Lower leg skin (tissue), 3 donors: ENCODE measurements at regions not wholly inside any gene's neighbourhood (a gene's known extent, or its start where the extent isn't known, plus 50 kb on each side); places are given as distances from the start of the nearest gene placed in this dataset.

Experiments used
- POLR2A ChIP-seq, 2 donors: fragments of 450-650 bp; IDR thresholded peaks; one replicate each; pipeline ENCODE4 v1.6.1; 2016 to 2017; ENCODE audit warnings: antibody characterized with exemption in 2 of 2, mild to moderate bottlenecking in 1 of 2, moderate library complexity in 1 of 2
- TF ChIP-seq, protein P1 (sequence below), 3 donors: fragments of 450-650 bp; IDR thresholded peaks; one replicate each; pipeline ENCODE4 v1.5.1; 2016; ENCODE audit warnings: antibody characterized with exemption in 3 of 3, mild to moderate bottlenecking in 3 of 3, moderate library complexity in 2 of 3

- TF ChIP-seq POLR2A (IDR thresholded peaks at IDR 0.05) = no peak
- TF ChIP-seq, protein P1, sequence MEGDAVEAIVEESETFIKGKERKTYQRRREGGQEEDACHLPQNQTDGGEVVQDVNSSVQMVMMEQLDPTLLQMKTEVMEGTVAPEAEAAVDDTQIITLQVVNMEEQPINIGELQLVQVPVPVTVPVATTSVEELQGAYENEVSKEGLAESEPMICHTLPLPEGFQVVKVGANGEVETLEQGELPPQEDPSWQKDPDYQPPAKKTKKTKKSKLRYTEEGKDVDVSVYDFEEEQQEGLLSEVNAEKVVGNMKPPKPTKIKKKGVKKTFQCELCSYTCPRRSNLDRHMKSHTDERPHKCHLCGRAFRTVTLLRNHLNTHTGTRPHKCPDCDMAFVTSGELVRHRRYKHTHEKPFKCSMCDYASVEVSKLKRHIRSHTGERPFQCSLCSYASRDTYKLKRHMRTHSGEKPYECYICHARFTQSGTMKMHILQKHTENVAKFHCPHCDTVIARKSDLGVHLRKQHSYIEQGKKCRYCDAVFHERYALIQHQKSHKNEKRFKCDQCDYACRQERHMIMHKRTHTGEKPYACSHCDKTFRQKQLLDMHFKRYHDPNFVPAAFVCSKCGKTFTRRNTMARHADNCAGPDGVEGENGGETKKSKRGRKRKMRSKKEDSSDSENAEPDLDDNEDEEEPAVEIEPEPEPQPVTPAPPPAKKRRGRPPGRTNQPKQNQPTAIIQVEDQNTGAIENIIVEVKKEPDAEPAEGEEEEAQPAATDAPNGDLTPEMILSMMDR (IDR thresholded peaks at IDR 0.05) = no peak
Measured at GRCh38 chr6:105890521-105891244, 195.5 kb upstream of the PRDM1 start.
